CD4-positive, alpha-beta T cell (primary cell): ENCODE measurements at regions not wholly inside any gene's neighbourhood (a gene's known extent, or its start where the extent isn't known, plus 50 kb on each side); places are given as distances from the start of the nearest gene placed in this dataset.

Experiments used
- ATAC-seq: fragments of 200-7000 bp; cut with Tn5 transposase; one replicate; pipeline ENCODE4 v1.10.0; 2022; ENCODE audit warnings: mild to moderate bottlenecking; ENCODE audit not compliant: poor library complexity
- CTCF ChIA-PET: fragments of 350-600 bp; sonication (Branson Sonifier 250); formaldehyde crosslinking; loops from one replicate; lab custom pipeline; 2021; ENCODE audit warnings: antibody characterized with exemption, inconsistent platforms; lab: Charles Lee
- POLR2A ChIA-PET: fragments of 350-600 bp; sonication (Branson Sonifier 250); formaldehyde crosslinking; loops from one replicate; lab custom pipeline; 2021; ENCODE audit warnings: antibody characterized with exemption, inconsistent platforms; lab: Charles Lee
- DNase-seq, 14 experiments: peaks; one replicate each; pipeline ENCODE4 v3.0.0-alpha.2; 2013 to 2020; ENCODE audit warnings: mixed read lengths in 2 of 14
- H3K27ac ChIP-seq, 2 donors: one replicate each; pipeline versions ENCODE4 v1.5.1 to v1.7.0; 2013; ENCODE audit warnings: low read length in 2 of 2, low read depth in 1 of 2, mild to moderate bottlenecking in 1 of 2
- H3K27me3 ChIP-seq, 2 experiments: 1 replicate in 1 of 2; 2 replicates in 1 of 2; pipeline versions ENCODE4 v1.6.1 to v1.7.0; 2013; ENCODE audit warnings: low read length in 2 of 2, control low read depth in 1 of 2, mild to moderate bottlenecking in 1 of 2, moderate library complexity in 1 of 2; ENCODE audit not compliant: insufficient read depth in 2 of 2, control insufficient read depth in 1 of 2
- H3K36me3 ChIP-seq: one replicate; pipeline ENCODE4 v1.6.1; 2013; ENCODE audit warnings: low read length, control low read depth; ENCODE audit not compliant: insufficient read depth
- H3K4me1 ChIP-seq: one replicate; pipeline ENCODE4 v1.6.1; 2013; ENCODE audit warnings: low read length, control low read depth; ENCODE audit not compliant: insufficient read depth
- H3K4me3 ChIP-seq: one replicate; pipeline ENCODE4 v1.5.1; 2013; ENCODE audit warnings: mild to moderate bottlenecking, low read length, moderate library complexity
- H3K9me3 ChIP-seq, 2 experiments: 1 replicate in 1 of 2; 2 replicates in 1 of 2; pipeline versions ENCODE4 v1.6.1 to v1.7.0; 2013; ENCODE audit warnings: low read length in 2 of 2, mild to moderate bottlenecking in 2 of 2, control low read depth in 1 of 2, moderate library complexity in 1 of 2; ENCODE audit not compliant: control insufficient read depth in 1 of 2, insufficient read depth in 1 of 2
- H3K27ac Mint-ChIP-seq: one replicate; pipeline ENCODE4 v1.8.0; 2020; ENCODE audit warnings: mixed read lengths
- H3K27me3 Mint-ChIP-seq: one replicate; pipeline ENCODE4 v1.8.0; 2021; ENCODE audit warnings: mixed read lengths
- H3K36me3 Mint-ChIP-seq: one replicate; pipeline ENCODE4 v1.8.0; 2021; ENCODE audit warnings: low read depth, mixed read lengths
- H3K4me1 Mint-ChIP-seq: one replicate; pipeline ENCODE4 v1.8.0; 2021; ENCODE audit warnings: low read depth, mixed read lengths
- H3K4me3 Mint-ChIP-seq: one replicate; pipeline ENCODE4 v1.8.0; 2020; ENCODE audit warnings: mild to moderate bottlenecking, mixed read lengths
- H3K9me3 Mint-ChIP-seq: one replicate; pipeline ENCODE4 v1.8.0; 2020; ENCODE audit warnings: mixed read lengths
- CTCF ChIP-seq: fragments of 200-600 bp; IDR thresholded peaks from one replicate; pipeline ENCODE4 v1.8.0; 2022; ENCODE audit warnings: antibody characterized with exemption, mild to moderate bottlenecking
- intact Hi-C, 2 experiments: fragments of 100-400 bp; cut with DNase I in 1 of 2; cut with micrococcal nuclease in 1 of 2; formaldehyde crosslinking; loops; one replicate each; pipeline versions ENCODE4 v1.15.1 to v1.9.0; 2023 to 2025; cut with DNase I, micrococcal nuclease

GRCh38 chr13:53747825-53748224 lies 719.2 kb downstream of the OLFM4 start:
- Histone ChIP-seq H3K27ac (no peak overlapping the region), H3K9me3 (no peaks in the 10 kb centered on the region), H3K4me1 (no peaks in the 10 kb centered on the region), H3K4me3 (no peak overlapping the region), H3K36me3 (no peaks in the 10 kb centered on the region), H3K27me3 (no peaks in the 10 kb centered on the region)
- TF ChIP-seq CTCF: no peak
- ChIA-PET CTCF (no interaction called here), POLR2A (no interaction called here)
- H3K4me3 Mint-ChIP-seq: no peak overlapping the region
- ATAC-seq (no peak), DNase-seq (no peak)
- no peak overlapping the region for H3K27ac Mint-ChIP-seq
- intact Hi-C loops: no loop called here
- no peaks in the 10 kb centered on the region for H3K36me3 Mint-ChIP-seq
- no peaks in the 10 kb centered on the region for H3K27me3 Mint-ChIP-seq
- H3K4me1 Mint-ChIP-seq: no peaks in the 10 kb centered on the region
- H3K9me3 Mint-ChIP-seq: peaks cover 13% of the 10 kb centered on the region

- no peaks in the 10 kb centered on the region for H3K27me3 ChIP-seq
- H3K36me3 ChIP-seq: no peaks in the 10 kb centered on the region
- ATAC-seq: no peak
- Mint-ChIP-seq H3K27me3 (no peaks in the 10 kb centered on the region), H3K36me3 (no peaks in the 10 kb centered on the region), H3K9me3 (peaks cover 13% of the 10 kb centered on the region), H3K4me1 (no peaks in the 10 kb centered on the region), H3K4me3 (no peak overlapping the region), H3K27ac (no peak overlapping the region)
- no peak overlapping the region for H3K27ac ChIP-seq
- H3K9me3 ChIP-seq: no peaks in the 10 kb centered on the region
- ChIA-PET POLR2A (no interaction called here), CTCF (no interaction called here)
- DNase-seq: no peak
- no peak overlapping the region for H3K4me3 ChIP-seq
- intact Hi-C loops: no loop called here
- no peak for TF ChIP-seq CTCF
- H3K4me1 ChIP-seq: no peaks in the 10 kb centered on the region
These were observed 720.7 kb downstream of the OLFM4 start for GRCh38 chr13:53749306-53749705.

- H3K9me3 ChIP-seq: peaks cover 0 to 16% of the 10 kb centered on the region in 2 experiments
- H3K4me1 ChIP-seq: no peaks in the 10 kb centered on the region
- H3K9me3 Mint-ChIP-seq: peaks cover 6% of the 10 kb centered on the region
- ChIA-PET POLR2A (no interaction called here), CTCF (no interaction called here)
- DNase-seq (no peak), ATAC-seq (no peak)
- H3K27ac Mint-ChIP-seq: no peak overlapping the region
- no peak overlapping the region for H3K4me3 Mint-ChIP-seq
- no peaks in the 10 kb centered on the region for H3K27me3 Mint-ChIP-seq
- H3K4me3 ChIP-seq: no peak overlapping the region
- no peaks in the 10 kb centered on the region for H3K4me1 Mint-ChIP-seq
- H3K36me3 ChIP-seq: no peaks in the 10 kb centered on the region
- no peak overlapping the region for H3K27ac ChIP-seq
- no peaks in the 10 kb centered on the region for H3K27me3 ChIP-seq
- H3K36me3 Mint-ChIP-seq: no peaks in the 10 kb centered on the region
- TF ChIP-seq CTCF: no peak
- intact Hi-C loops: no loop called here
These were observed 730.4 kb downstream of the OLFM4 start for GRCh38 chr13:53759016-53759415.
